Esophagus muscularis mucosa (tissue), 4 donors: ENCODE measurements at regions not wholly inside any gene's neighbourhood (a gene's known extent, or its start where the extent isn't known, plus 50 kb on each side); places are given as distances from the start of the nearest gene placed in this dataset.

Experiments
- DNase-seq: peaks from one replicate; pipeline ENCODE4 v3.0.0-alpha.2; 2017; ENCODE audit errors: extremely low spot score
- H3K27ac ChIP-seq, 4 donors: fragments of 200-600 bp; sonication (generic); replicated peaks in 1 of 4; 1 replicate in 3 of 4; 2 replicates in 1 of 4; pipeline ENCODE4 v1.5.1; 2016 to 2019; ENCODE audit warnings: mild to moderate bottlenecking in 1 of 4
- H3K27me3 ChIP-seq, 4 donors: fragments of 200-600 bp; sonication (generic); one replicate each; pipeline versions ENCODE4 v1.5.1 to v1.6.0; 2016 to 2019
- H3K36me3 ChIP-seq, 4 donors: fragments of 200-600 bp; sonication (generic); one replicate each; pipeline ENCODE4 v1.5.1; 2016 to 2019
- H3K4me1 ChIP-seq, 4 donors: fragments of 200-600 bp; sonication (generic); one replicate each; pipeline ENCODE4 v1.5.1; 2016 to 2019
- H3K4me3 ChIP-seq, 4 donors: fragments of 200-600 bp; sonication (generic); 1 replicate in 2 of 4; 2 replicates in 2 of 4; pipeline ENCODE4 v1.5.1; 2016 to 2019; ENCODE audit warnings: mild to moderate bottlenecking in 4 of 4, moderate library complexity in 1 of 4
- H3K9me3 ChIP-seq, 4 donors: fragments of 200-600 bp; sonication (generic); 1 replicate in 3 of 4; 2 replicates in 1 of 4; pipeline ENCODE4 v1.5.1; 2016 to 2019
- CTCF ChIP-seq, 3 experiments: fragments of 200-600 bp in 2 of 3; fragments of 450-650 bp in 1 of 3; sonication (generic) in 2 of 3; IDR thresholded peaks; one replicate each; pipeline ENCODE4 v1.5.1; 2017 to 2019; ENCODE audit warnings: antibody characterized with exemption in 3 of 3, mild to moderate bottlenecking in 2 of 3, moderate library complexity in 1 of 3
- EP300 ChIP-seq: sonication (generic); formaldehyde crosslinking; IDR thresholded peaks from one replicate; pipeline ENCODE4 v1.6.1; 2017; ENCODE audit warnings: antibody characterized with exemption
- POLR2A ChIP-seq: fragments of 450-650 bp; IDR thresholded peaks from one replicate; pipeline ENCODE4 v1.6.1; 2017; ENCODE audit warnings: antibody characterized with exemption, moderate library complexity, mild to moderate bottlenecking, low read depth
- POLR2AphosphoS5 ChIP-seq, 2 donors: sonication (generic); formaldehyde crosslinking; IDR thresholded peaks; one replicate each; pipeline ENCODE4 v1.6.1; 2017; ENCODE audit warnings: antibody characterized with exemption in 2 of 2
- WGBS: methylation state at CpG from one replicate; pipeline ENCODE4 v1.1.5; 2018; 5-methylcytosine and 5-hydroxymethylcytosine counted together
- intact Hi-C: fragments of 100-400 bp; cut with DNase I; formaldehyde crosslinking; loops from one replicate; pipeline ENCODE4 v1.15.1; 2023

- DNase-seq, result no peak
- intact Hi-C loops, result no loop called here
- Histone ChIP-seq H3K4me1 (no peaks in the 10 kb centered on the region), H3K4me3 (no peak overlapping the region), H3K36me3 (no peaks in the 10 kb centered on the region), H3K27ac (no peak overlapping the region), H3K9me3 (no peaks in the 10 kb centered on the region), H3K27me3 (no peaks in the 10 kb centered on the region)
- 84% methylated on average over 4 of the region's 4 CpGs for WGBS
- no peak for TF ChIP-seq POLR2AphosphoS5 (IDR thresholded peaks at IDR 0.05)
- TF ChIP-seq EP300, result no peak
- TF ChIP-seq POLR2A, result no peak
- no peak for TF ChIP-seq CTCF (IDR thresholded peaks at IDR 0.05)
Measured at GRCh38 chr3:852033-852432, 240.8 kb upstream of the CNTN6 start.

GRCh38 chr3:853489-853888, 239.3 kb upstream of the CNTN6 start:
- DNase-seq, result no peak
- no peak overlapping the region for H3K27ac ChIP-seq
- no peaks in the 10 kb centered on the region for H3K4me1 ChIP-seq
- WGBS, result 81% methylated on average over 5 of the region's 5 CpGs
- H3K36me3 ChIP-seq, result no peaks in the 10 kb centered on the region
- TF ChIP-seq POLR2A (no peak), POLR2AphosphoS5 (IDR thresholded peaks at IDR 0.05) (no peak), EP300 (no peak), CTCF (IDR thresholded peaks at IDR 0.05) (no peak)
- no peak overlapping the region for H3K4me3 ChIP-seq
- H3K27me3 ChIP-seq, result no peaks in the 10 kb centered on the region
- no peaks in the 10 kb centered on the region for H3K9me3 ChIP-seq
- intact Hi-C loops, result no loop called here

GRCh38 chr3:859135-859534, 233.7 kb upstream of the CNTN6 start:
- Histone ChIP-seq H3K9me3 (peaks cover 0 to 6% (median 0%) of the 10 kb centered on the region in 4 donors), H3K27ac (no peak overlapping the region), H3K4me1 (no peaks in the 10 kb centered on the region), H3K27me3 (no peaks in the 10 kb centered on the region), H3K4me3 (no peak overlapping the region), H3K36me3 (no peaks in the 10 kb centered on the region)
- WGBS, result 90% methylated on average over 9 of the region's 9 CpGs
- intact Hi-C loops, result no loop called here
- no peak for DNase-seq
- TF ChIP-seq CTCF (IDR thresholded peaks at IDR 0.05), result no peak

GRCh38 chr3:861721-862120, 231.1 kb upstream of the CNTN6 start:
- H3K4me1 ChIP-seq, result no peaks in the 10 kb centered on the region
- peaks cover 0 to 6% (median 0%) of the 10 kb centered on the region in 4 donors for H3K9me3 ChIP-seq
- no peaks in the 10 kb centered on the region for H3K27me3 ChIP-seq
- WGBS, result 63% methylated on average over 2 of the region's 2 CpGs
- DNase-seq, result no peak
- intact Hi-C loops, result no loop called here
- no peak overlapping the region for H3K27ac ChIP-seq
- TF ChIP-seq POLR2A (no peak), CTCF (IDR thresholded peaks at IDR 0.05) (no peak), POLR2AphosphoS5 (IDR thresholded peaks at IDR 0.05) (no peak), EP300 (no peak)
- H3K4me3 ChIP-seq, result no peak overlapping the region
- no peaks in the 10 kb centered on the region for H3K36me3 ChIP-seq

- H3K4me3 ChIP-seq, result no peak overlapping the region
- H3K27me3 ChIP-seq, result no peaks in the 10 kb centered on the region
- intact Hi-C loops, result no loop called here
- WGBS, result 68% methylated on average over 1 of the region's 1 CpG
- no peaks in the 10 kb centered on the region for H3K4me1 ChIP-seq
- no peaks in the 10 kb centered on the region for H3K36me3 ChIP-seq
- TF ChIP-seq POLR2A (no peak), POLR2AphosphoS5 (IDR thresholded peaks at IDR 0.05) (no peak), EP300 (no peak), CTCF (IDR thresholded peaks at IDR 0.05) (no peak)
- H3K27ac ChIP-seq, result no peak overlapping the region
- no peaks in the 10 kb centered on the region for H3K9me3 ChIP-seq
- no peak for DNase-seq
Measured at GRCh38 chr3:869269-869668, 223.6 kb upstream of the CNTN6 start.
